ENCODE measurements at regions not wholly inside any gene's neighbourhood (a gene's known extent, or its start where the extent isn't known, plus 50 kb on each side); places are given as distances from the start of the nearest gene placed in this dataset.

DNA sequence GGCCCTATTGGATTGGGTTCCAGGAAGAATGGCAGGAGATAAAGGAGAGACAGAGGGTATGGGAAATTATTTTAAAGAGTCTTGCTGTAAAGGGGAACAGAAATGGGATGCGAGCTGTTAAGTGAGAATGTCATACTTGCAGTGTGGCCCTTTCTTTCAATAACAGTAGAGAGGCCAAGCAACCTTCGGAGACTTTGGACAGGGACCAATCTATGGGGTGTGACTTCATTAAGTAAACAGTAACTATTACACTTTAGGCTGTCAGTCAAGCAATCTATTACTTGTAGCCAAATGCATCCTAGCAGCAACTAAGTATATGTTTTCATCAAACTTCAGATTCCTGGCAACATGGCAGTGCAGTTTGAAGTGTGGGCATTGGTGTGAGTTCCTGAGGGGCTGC lies 376.2 kb upstream of the LARGE1 start:
- TF ChIP-seq, protein P1, sequence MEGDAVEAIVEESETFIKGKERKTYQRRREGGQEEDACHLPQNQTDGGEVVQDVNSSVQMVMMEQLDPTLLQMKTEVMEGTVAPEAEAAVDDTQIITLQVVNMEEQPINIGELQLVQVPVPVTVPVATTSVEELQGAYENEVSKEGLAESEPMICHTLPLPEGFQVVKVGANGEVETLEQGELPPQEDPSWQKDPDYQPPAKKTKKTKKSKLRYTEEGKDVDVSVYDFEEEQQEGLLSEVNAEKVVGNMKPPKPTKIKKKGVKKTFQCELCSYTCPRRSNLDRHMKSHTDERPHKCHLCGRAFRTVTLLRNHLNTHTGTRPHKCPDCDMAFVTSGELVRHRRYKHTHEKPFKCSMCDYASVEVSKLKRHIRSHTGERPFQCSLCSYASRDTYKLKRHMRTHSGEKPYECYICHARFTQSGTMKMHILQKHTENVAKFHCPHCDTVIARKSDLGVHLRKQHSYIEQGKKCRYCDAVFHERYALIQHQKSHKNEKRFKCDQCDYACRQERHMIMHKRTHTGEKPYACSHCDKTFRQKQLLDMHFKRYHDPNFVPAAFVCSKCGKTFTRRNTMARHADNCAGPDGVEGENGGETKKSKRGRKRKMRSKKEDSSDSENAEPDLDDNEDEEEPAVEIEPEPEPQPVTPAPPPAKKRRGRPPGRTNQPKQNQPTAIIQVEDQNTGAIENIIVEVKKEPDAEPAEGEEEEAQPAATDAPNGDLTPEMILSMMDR (IDR thresholded peaks at IDR 0.05; ENCODE audit: low read depth, low read length) = no peak
- H3K4me3 ChIP-seq (ENCODE audit: low read depth, low read length) = no peak overlapping the region

DNA sequence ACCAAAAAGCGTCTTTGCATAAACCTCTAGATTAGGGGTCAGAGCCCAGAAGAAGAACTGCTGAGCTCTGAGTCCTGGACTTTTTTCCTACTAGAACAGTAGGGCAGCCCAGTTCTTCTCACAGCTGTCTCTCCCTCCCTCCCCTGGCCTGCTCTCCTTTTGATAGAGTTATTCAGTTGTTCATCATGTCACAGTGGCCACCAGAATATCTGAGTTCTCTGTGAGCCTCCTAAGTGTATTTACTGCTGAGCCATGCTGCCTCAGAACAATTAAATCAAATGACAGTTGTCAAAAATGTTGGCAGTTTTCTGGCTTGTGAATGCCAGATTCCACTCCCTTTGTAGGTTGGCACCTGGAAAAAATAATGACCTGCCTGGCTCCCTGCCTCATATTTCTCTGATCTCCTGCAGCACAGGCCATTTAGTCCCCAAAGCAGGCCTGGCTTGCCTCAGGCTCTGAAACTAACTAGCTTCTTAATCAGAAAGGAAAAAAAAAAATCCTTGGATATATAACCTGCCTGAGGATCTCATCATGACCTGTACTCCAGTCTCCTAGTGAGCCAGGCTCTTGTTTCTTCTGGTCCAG lies 377.4 kb upstream of the LARGE1 start:
- H3K4me3 ChIP-seq (ENCODE audit: low read depth, low read length) = no peak overlapping the region
- TF ChIP-seq, protein P1 (IDR thresholded peaks at IDR 0.05; ENCODE audit: low read depth, low read length) = no peak

DNA sequence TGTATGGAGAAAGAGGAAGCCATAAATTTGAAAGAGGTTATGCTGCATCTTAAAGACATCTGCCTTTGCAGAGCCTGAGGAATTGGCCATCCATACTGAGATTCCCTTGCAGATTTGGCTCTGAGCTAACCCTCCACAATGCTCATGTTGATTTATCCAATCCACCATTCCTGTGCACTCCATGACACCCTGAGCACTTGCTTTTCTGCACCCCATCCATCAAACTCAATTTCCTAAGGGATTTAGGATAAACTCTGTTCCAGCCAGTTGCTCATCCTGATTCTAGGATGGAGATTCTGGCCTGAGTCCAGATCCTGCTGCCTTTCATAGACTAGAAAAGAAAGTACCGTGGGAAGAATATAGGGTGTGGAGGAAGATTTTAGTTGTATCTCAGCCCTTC lies 379.2 kb upstream of the LARGE1 start:
- TF ChIP-seq, protein P1 (IDR thresholded peaks at IDR 0.05; ENCODE audit: low read depth, low read length) = no peak

DNA sequence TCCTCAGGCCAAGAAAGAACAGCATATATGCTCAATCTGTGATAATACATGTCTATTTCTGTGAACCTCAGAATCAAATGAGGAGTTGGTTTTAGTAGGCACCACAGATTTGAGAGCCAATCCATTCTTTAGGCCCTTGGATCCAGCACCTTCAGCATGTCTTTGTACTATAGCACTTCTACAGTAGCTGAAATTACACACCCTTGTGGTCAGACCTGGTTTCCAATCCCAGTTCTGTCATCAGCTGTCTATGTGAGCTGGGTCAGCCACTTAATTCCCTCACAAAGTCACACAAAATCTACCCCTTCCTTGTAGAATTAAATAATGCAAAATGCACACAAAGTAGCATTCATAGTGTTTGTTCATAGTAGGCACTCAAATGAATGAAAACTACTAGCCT lies 381.3 kb upstream of the LARGE1 start:
- no peak overlapping the region for H3K4me3 ChIP-seq (ENCODE audit: low read depth, low read length)
- TF ChIP-seq, protein P1 (IDR thresholded peaks at IDR 0.05; ENCODE audit: low read depth, low read length) = no peak

More for the DNA sequence above, 379.2 kb upstream of the LARGE1 start:
- H3K4me3 ChIP-seq (ENCODE audit: low read depth, low read length) = no peak overlapping the region

DNA sequence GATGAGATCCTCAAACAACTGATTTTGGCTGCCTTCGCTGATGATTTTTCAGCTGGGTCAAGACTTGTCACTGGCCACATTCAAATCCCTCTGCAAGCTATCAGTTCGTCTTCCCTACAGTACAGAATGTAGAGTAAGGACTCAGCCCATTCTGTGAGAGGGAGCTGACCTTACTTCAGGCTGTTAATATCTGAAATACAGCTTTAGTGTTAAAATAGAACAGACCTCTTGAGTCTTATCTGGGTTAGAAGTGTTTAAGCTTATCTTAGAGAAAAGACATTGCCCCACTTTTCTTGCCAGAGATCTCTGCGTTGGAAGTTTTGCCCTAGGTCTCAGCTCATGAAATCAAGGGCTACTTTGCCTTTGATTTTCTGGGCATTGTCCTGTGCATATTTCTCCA lies 383.4 kb upstream of the LARGE1 start:
- H3K4me3 ChIP-seq (ENCODE audit: low read depth, low read length) = no peak overlapping the region
- TF ChIP-seq, protein P1 (IDR thresholded peaks at IDR 0.05; ENCODE audit: low read depth, low read length) = no peak

DNA sequence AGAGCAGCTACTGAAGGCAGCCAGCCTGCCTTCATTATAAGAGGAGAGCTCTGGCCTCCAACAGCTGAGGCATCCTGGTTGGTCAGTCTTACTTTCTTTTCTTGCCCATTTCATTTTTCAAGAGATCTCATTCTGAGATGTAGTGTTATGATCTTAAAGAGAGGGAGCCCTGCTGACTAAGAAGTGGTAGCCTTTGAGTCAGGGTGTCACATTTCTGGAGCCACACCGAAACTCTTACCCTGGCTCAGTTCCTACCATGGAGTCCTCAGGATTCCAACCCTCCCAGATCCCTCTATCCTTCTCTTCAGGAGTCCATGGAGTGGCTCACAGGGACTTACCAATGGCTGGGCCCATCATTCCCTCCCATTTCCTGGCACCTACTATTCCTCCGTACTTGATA lies 386.1 kb upstream of the LARGE1 start:
- no peak overlapping the region for H3K4me3 ChIP-seq (ENCODE audit: low read depth, low read length)
- TF ChIP-seq, protein P1 (IDR thresholded peaks at IDR 0.05; ENCODE audit: low read depth, low read length) = no peak

DNA sequence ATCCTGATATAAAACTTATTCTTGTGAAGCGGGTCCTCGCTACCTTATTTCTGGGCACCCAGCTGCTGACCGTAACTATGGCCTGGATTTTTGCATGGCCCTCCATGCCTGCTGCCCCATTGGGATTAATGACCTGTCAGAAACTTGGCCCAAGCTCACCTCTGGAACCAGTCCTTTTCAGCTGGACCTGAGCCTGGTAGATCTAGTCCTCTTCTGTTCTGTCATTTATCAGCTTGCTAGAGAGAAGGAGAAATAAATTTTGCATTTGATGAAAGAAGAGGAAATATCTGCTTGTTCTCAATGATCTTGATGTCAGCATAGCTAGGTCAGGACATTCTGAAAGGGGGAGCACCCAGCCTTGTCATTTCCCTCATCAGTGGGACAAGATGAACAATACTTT lies 387.8 kb upstream of the LARGE1 start:
- TF ChIP-seq, protein P1 (IDR thresholded peaks at IDR 0.05; ENCODE audit: low read depth, low read length) = no peak

More for the DNA sequence above, 387.8 kb upstream of the LARGE1 start:
- no peak overlapping the region for H3K4me3 ChIP-seq (ENCODE audit: low read depth, low read length)
